Activated CD4-positive, alpha-beta T cell treated with anti-CD3 and anti-CD28 coated beads for 48 hours (primary cell): ENCODE measurements at regions not wholly inside any gene's neighbourhood (a gene's known extent, or its start where the extent isn't known, plus 50 kb on each side); places are given as distances from the start of the nearest gene placed in this dataset.

ENCODE experiments used
- DNase-seq: peaks from one replicate; pipeline ENCODE4 v3.0.0-alpha.2; 2020

DNA sequence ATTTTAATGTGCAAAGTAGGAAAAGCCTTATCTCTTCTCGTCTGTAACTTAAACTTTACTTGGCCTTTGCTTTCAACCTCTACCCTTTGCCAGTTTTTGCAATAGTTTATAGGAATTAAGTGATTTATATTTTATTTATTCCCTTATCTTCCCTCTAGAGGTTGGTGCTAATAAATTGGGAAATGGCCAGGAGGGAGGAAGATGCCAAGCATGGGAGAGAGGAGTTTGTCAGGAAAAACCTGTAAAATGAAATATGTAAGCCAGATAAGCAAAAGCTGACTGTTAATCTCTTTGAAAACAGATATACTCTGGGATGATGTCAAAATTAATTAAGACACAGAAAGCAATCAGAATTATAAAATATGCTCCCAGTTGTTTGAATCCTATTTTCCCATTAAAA is 484.5 kb downstream of the NR2F1-AS1 start:
- no peak for DNase-seq

DNA sequence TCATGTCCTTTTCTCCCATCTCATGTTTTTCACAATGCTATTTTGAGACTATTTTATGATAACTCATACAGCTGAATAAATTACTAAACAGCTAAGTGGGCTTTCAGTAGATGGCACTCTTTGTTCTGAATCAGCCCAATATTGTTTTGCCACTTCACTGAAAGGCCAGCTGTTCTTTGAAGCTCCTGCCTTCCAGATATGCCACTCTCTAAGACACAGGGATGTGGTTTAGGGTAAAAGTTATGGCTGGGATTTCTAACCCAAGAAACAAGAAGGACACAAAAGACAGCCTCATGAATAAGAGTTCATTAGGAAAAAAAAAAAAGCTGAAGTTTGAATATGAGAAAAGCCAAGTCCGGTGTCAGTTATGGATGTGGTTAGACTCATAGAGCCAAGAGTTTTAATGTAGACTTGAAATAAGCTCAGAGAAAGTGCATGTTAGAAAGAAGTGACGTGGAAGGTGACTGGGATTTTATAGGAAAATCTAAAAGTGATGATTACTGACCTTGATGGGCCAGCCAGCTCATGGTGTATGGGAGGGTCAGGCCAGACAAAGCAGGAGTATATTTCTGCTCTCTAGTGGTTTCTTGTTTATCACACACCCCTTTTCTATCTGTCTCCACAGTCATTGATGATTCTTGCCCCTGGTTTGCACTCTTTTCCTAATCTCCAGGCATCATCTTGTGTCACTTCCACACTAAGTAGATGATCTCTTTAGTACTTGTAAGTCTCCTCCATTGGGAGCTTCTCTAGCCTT is 488.5 kb downstream of the NR2F1-AS1 start:
- DNase-seq = no peak

DNA sequence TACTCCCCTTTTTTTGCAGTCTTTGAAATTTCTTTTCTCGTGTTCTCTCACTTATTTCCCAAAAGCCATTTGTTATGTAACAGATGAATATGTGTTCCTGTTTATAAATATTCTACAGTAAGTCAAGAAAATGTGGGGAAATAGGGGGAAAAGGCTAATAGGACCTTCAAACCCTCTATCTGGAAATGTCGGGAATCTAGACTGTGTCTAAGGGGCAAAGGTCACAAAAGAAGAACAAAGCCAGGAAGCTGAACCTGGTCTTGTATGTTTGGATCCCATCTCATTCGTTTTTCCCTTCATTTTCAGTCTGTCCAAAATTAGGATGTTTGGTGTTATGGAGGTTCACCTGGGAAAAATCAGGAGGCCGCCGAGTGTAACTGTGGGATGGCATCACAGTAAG is 490.3 kb downstream of the NR2F1-AS1 start:
- DNase-seq = no peak

GRCh38 chr5:93088592-93089389 is 492.2 kb downstream of the NR2F1-AS1 start:
- no peak for DNase-seq

GRCh38 chr5:93087326-93087725 is 493.7 kb downstream of the NR2F1-AS1 start:
- no peak for DNase-seq

DNA sequence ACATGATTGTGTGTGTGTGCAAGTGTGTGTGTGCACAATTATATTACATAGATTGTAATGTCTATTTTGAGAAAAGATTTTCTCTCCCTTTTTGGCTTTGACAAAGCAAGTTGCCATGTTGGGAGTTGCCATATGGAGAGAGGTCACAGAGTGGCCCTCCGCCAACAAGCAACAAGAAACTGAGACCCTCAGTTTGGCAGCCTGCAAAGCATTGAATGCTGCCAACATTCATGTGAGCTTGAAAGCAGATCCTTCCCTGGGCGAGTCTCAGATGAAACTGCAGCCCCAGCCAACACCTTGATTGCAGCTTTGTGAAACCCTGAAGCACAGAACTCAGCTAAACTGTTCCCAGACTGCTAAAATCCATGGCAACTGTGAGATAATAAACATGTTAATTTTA is 498.0 kb downstream of the NR2F1-AS1 start:
- no peak for DNase-seq

- DNase-seq = no peak
Measured at GRCh38 chr5:93079046-93079445, 502.0 kb downstream of the NR2F1-AS1 start.

GRCh38 chr5:93078082-93079038 is 502.7 kb downstream of the NR2F1-AS1 start:
- DNase-seq = peak; percentile 2

GRCh38 chr5:93076566-93076965 is 504.5 kb downstream of the NR2F1-AS1 start:
- no peak for DNase-seq

DNA sequence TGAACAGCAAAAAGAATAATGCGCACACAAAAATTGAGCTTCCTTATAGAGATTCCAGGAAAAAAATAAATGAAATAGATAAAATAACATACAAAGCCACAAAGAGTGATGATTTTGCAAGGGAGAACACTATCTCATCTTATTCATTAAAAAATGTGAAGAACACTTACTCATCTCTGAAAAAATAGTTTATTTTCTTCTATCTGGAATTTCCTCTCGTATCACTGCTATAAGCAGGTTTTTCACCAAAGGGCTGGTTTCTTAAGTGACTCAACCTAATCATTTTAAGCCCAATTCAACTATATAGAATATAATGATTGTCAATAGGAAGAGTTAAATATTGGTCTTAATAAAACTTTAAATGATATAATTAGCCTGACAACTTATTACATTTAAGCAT is 504.9 kb downstream of the NR2F1-AS1 start:
- no peak for DNase-seq

- DNase-seq = no peak
Measured at GRCh38 chr5:93073547-93073946, 507.5 kb downstream of the NR2F1-AS1 start.

DNA sequence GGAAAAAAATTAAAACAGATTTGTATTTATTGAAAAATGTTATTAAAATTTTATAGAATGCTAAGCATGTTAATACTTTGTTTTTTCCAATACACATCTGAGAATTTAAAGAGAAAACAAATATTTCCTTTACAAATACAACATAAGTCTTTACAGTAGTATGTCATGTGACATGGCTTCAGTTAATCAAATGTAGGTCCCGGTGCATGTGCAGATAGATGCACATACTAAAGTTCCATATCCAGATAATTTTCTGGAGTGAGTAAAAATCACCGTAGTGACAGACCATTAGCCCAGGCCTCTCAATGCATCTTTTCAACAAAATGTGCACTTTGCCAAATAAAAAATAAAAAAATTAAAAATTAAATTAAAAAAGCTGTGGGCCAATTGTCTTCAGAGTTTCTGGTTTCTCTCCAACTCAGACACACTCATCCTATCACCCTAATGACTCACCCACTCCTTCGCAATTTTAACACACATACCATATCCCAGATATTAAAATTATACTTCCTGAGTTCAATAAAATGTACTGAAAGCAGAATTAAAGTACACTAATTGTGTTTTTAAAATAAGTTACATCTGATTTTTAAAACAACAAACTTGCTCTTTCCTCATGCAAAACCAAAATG is 508.1 kb downstream of the NR2F1-AS1 start:
- no peak for DNase-seq

DNA sequence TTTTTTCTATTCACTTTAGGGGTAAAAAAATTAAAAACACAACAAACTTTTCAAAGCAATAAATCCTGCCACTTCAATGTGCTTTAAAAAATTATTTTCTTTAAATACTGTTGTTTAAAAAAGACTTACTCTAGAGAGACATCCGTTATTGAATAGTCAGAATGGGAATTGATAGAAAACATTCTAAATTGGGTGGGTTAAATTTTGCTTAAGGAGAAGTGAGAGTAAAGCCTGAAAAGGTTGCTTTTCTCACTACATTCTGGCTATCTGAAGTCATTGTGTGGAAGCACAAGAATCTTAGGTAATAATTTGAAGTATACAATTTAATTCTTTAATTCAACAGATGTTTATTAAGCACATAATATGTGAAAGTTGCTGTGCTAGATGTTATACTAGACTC is 509.3 kb downstream of the NR2F1-AS1 start:
- DNase-seq = no peak

DNA sequence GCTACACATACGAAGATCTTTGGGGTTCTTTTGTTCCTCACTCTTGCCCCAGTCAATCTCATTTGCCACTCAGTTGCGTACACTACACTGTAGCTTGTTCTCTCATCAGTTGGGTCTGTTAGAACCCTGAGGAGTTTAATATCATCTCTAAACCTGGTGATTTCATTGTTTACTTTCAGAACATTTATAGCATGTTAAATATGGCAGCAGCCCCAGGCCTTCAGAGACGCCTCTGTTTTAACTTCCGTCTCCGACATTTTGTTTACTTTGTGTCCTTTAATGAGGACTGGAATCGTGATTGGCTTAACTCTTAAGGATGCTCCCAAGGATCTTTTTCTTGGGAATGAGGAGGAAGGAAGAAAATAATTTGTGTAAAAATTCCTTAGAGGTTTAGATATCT is 510.1 kb downstream of the NR2F1-AS1 start:
- DNase-seq = no peak

DNA sequence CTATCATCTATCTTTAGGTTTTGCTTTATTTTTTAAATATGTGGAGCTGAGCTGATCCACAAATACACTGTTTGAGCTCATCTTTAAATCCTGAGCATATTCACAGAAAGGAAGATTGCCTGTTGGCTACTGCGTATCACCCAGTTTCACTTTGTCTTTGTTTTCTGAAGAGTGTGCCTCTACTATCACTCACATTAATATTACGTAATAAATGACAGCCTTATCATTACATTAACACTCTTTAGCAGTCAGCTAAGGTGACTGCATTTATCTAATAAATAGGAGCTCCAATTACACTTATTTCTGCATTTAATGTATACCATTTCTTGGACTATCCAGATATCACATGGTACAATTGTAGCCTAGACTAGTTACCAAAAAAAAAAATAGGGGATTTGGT is 511.7 kb downstream of the NR2F1-AS1 start:
- DNase-seq = no peak

DNA sequence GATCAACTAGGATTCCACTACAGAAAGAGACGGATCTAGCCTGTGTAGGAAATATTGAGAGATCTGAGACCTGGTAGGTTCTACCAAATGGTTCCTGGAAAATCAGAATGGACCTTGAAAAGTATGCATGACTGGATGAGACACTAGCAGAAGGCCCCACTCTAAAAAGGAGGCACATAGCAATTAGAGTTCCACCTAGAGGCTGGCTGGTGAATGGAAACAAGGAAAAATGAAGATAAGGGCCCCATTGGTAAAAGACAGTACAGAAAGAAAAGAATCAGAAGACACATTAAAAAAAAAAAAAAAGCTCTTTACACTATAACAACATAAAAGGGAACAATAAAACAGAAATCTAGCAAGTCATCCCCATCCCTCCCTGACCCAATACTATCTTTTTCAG is 518.5 kb downstream of the NR2F1-AS1 start:
- DNase-seq = no peak

DNA sequence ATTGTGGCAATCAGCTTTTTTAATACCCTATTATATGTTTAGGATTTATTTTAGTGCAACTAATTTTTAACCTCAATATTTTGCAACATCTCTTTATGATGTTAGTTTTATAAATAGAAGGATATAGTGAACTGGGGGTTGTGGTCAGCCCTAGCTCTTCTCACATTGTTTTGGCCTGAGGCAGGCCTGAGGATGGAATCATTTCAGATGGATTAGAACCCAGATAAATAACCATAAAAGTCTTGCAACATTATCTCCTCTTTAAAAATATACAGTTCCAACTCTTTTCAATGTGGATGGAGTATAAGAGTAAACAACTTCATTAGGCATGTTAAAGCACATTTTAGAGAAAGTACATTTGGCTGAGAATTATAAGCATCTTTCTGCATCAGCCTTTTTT is 522.7 kb downstream of the NR2F1-AS1 start:
- DNase-seq = no peak

DNA sequence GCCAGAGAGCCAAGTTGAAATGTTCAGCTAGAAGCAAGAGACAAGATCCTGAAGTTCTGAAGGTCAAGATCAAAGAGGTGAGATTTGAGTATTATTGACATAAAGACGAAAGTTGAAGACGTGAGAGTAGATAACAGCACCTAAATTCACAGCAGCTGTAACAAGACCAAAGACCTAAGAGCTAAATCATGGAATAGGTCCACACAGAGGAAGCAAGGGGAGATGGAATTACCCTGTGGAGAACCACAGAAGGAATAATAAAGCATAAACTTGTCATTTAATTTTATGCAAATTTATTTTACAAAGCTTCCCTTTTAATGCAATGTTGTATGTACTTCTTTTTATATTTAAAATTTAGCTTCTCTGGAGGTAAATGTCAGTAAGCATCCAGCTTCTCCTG is 523.7 kb downstream of the NR2F1-AS1 start:
- DNase-seq = no peak

DNA sequence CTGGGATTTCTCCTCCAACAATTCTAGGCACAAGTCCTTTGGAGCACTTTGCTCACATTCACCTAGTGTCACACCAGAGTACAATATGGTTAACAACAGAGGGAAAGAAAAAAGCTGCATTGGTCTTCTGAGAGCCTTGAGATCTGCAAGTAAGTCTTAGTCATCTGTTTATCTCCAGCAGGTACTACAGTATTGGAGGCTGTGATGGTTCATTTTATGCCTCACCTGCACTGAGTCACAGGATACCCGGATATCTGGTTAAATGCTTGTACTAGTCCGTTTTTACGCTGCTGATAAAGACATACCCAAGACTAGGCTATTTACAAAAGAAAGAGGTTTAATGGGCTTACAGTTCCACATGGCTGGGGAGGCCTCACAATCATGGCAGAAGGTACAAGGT is 525.0 kb downstream of the NR2F1-AS1 start:
- DNase-seq = no peak

GRCh38 chr5:93055561-93055960 is 525.5 kb downstream of the NR2F1-AS1 start:
- DNase-seq = no peak

- no peak for DNase-seq
Measured at GRCh38 chr5:93054424-93055163, 526.4 kb downstream of the NR2F1-AS1 start.

GRCh38 chr5:93053825-93054224 is 527.2 kb downstream of the NR2F1-AS1 start:
- DNase-seq = no peak
